ENCODE measurements at regions not wholly inside any gene's neighbourhood (a gene's known extent, or its start where the extent isn't known, plus 50 kb on each side); places are given as distances from the start of the nearest gene placed in this dataset.

DNA sequence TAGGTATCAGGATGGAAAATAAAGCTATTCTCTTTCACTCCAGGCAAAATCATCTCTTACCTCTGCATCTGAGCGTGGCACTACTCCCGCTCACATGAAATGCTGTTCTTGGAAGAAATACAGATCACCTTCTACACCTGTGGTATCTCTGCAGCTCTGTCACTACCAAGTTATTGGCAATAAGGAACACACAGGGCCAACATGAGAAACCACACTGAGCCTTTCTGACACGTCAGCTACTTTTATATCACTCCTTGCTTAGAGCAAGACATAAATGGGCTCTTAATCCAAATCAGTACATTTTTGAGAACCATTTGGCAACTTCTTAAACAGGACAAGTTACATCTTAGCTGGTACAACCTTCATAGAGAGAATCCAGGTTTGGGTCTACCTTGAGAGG is 101.8 kb upstream of the GUCY1A1 start:
- no peak for DNase-seq (ENCODE audit: low read depth)

DNA sequence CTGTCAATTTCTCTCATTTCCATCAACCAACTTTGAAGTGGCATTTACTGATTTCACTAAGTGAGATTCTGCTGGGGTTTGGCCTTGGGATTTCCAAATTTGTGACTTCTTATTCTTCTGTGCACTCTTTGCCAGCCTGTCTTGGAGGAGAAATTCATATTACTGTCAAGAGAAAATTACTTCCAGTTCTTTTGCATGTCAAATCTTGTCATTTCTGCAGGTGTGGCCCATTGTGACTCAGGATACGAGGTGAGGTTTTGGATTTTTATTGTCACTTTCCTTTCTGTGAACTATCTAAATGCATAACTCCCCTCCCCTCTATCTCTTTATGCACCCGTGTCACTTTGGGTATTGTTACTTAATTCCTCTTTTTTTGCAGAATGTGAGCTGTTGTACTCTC is 102.6 kb upstream of the GUCY1A1 start:
- no peak for DNase-seq (ENCODE audit: low read depth)

DNA sequence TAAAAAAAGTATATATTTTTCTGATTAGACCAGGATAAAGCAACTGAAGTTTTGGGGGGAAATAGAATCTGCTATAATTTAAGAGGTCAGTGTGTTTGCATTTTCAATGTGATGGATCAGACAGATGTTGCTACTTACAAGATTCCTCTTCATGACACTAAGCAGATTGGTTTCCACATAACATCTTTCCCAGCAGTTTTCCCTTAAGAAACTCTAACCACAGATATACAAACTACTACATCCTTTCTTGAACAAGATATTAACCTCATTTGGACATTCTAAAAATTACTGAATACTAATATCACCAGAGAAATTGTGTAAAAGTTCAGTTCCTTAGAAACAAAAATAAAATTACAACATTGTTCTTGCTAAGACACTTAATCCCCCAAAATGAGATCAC is 106.7 kb upstream of the GUCY1A1 start:
- no peak for DNase-seq (ENCODE audit: low read depth)

DNA sequence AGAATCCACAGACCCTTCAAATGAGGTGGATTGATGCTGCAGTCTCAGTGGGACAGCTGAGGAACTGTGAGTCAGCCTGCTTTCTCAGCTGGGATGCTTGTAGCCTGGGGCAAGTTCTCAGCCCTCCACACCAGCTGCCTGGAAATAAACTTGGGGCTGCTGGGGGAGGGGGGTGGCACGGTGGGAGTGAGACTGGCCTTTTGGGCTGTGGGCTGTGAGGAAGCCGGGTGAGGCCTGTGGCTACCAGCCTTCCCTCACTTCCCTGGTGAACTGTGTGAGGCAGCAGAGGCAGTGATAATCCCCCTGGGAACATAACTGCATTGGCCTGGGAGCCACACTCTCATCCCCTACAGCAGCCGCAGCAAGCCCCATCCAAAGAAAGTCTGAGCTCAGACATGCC is 114.5 kb upstream of the GUCY1A1 start:
- DNase-seq (ENCODE audit: low read depth) = peak; percentile 72

DNA sequence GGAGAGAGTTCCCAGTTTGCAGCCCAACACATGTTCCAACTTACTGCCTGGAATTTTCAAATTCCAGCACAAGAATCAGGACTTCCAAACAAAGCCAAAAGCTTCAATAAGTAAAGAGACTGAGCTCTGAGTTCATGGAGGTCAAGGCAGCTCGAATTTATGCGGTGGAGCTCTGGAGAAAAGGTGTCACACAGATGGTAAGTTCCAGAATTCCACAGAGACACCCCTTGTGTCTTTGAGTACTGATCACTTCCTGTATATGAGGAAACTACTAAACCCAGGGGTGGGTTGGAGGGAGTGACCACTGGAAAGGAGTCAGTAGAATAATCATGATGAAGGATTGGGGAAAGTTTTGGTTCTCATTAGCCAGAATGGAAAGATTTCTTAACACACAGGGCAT is 118.5 kb upstream of the GUCY1A1 start:
- DNase-seq (ENCODE audit: low read depth) = no peak

DNA sequence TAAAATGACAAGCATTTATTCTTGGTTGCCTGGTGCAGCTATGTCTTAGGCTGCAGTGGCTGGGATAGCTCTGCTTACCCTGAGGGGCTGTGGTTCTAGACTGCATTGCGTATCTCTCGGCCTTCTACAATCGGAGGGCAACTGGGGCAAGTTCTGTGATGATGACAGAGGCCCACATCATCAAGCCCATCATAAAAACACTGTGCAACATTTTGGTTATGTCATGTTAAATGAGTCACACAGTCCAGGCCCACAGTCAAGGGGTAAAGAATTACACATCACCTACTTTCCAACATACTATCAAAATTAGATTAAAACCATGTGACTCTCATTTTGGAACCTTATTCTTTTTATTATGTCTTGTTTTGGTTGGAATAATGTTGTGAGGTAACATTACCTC is 120.2 kb upstream of the GUCY1A1 start:
- peak; percentile 34 for DNase-seq (ENCODE audit: low read depth)

DNA sequence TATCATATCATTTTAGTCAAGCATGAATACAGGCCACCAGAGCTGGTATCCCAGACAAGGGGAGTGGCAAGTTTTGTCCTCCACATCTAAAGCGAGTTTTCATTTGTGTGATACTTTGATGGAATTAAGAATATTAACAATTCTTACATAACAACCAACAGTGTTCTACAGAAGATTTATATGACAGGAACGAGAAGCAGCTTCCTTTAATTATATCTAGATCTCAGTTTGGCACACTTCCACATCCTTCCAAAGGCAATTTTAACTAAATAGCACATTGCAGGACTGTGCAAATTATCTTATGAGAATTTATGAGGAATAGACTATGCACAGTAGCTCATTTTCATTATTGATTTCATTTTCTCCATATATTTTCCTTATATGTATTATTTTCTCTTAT is 121.2 kb upstream of the GUCY1A1 start:
- no peak for DNase-seq (ENCODE audit: low read depth)

DNA sequence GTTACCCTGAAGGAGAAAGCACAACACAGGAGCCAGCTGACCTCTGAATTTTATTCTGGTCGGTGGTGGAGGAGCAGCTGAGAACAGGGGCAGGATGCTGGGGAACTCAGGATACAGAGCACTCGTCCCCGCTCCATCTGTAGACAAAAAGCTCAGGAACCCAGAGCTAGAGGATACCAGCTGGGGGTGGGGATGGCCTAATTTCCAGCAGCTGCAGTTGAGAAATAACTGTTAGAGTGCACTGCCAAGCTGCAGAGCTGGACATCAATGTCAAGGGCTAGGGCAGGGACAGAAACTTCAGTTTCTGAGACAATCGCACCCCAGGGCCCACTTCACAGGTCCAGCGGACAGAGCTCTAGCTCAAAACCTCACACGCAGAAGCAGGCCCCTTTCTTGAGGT is 122.1 kb upstream of the GUCY1A1 start:
- DNase-seq (ENCODE audit: low read depth) = no peak

DNA sequence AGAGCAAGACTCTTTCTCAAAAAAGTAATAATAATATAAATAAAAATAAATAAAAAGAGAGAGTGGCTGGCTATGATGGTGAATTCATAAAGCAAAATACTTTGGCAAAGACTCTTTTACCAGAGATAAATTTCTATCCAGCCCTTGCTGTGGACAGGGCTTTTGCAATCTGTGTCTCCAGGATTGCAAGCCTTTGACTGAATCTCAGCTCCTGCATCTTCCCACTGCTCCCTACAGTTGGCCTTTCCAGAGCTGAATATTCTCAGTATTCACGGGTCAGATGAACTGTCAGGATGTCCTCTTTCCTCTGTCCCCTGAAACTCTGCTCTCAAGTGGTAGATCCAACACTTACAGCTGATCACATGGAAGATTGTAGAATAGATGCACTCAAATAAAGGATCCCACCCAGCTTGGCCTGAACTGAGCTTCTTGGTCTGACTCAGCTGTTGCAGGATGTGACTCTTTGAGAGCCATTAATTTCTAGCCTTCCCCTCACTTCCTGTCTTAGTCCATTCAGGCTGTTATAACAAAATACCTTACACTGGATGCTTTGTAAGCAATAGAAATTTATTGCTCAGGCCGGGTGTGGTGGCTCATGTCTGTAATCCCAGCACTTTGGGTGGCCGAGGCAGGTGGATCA is 123.4 kb upstream of the GUCY1A1 start:
- peak; percentile 96 for DNase-seq (ENCODE audit: low read depth)

DNA sequence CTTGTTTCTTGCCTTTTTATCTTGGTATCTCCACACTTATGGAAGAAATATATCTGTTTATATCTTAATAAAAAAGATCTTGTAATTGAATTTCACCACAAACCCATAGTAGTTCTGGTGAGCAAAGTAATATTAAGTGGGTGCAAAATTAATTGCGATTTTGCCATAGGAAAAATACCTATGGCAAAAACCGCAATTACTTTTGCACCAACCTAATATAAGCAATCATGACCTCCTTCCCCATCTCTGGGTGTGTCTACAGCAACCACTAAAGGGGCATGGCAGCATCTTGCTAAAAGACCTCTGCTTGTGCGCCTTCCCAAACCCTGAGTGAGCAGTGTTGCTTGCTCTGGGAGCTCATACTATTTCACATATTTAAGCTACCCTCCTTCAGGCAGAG is 124.2 kb upstream of the GUCY1A1 start:
- DNase-seq (ENCODE audit: low read depth) = no peak

DNA sequence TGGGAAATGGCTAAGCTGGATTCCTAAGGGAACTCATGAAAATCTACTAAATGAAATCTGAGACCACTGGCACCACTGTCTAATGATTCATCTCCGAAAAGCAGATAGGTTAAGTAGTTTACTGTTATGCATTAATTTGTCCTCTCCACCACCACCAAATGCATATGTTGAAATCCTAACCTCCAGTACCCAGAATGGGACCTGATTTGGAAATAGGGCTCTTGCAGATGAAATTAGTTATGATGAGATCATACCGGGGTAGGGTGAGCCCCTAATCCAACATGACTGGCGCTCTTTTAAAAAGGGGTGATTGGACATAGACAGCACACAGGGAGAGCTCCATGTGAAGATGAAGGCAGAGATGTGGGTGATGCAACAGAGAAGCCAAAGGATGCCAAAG is 124.9 kb upstream of the GUCY1A1 start:
- peak; percentile 23 for DNase-seq (ENCODE audit: low read depth)

DNA sequence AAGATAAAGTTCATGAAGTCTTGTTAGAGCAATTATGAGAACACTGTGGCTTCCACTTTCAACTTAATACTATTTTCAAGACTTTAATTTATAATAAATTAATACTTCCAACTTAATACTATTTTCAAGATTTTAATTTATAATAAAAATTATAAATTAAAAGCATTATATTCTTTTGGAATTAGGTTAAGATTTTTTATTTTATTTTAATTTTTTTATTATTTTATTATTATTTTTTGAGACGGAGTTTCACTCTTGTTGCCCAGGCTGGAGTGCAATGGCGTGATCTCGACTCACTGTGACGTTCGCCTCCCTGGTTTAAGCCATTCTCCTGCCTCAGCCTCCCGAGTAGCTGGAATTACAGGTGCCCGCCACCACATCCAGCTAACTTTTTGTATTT is 126.0 kb upstream of the GUCY1A1 start:
- no peak for DNase-seq (ENCODE audit: low read depth)

DNA sequence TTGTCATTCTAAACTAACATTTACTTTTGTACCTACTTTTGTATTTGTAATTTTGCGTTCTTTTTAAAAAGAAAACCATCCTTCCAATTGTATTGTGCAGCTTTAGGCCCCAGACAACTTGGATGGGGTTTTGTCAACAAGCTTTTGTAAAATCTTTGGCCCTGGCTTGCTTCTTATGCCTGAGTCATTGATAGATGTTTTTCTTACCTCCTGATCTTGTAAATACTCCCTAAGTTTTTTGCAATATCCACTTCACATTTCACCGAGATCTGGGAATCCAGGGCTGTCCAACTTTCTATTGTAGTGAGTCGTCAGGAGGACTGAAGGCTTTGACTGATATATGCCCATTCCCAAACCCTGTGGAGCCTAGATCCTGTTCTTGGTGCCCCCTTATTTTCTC is 126.9 kb upstream of the GUCY1A1 start:
- no peak for DNase-seq (ENCODE audit: low read depth)

DNA sequence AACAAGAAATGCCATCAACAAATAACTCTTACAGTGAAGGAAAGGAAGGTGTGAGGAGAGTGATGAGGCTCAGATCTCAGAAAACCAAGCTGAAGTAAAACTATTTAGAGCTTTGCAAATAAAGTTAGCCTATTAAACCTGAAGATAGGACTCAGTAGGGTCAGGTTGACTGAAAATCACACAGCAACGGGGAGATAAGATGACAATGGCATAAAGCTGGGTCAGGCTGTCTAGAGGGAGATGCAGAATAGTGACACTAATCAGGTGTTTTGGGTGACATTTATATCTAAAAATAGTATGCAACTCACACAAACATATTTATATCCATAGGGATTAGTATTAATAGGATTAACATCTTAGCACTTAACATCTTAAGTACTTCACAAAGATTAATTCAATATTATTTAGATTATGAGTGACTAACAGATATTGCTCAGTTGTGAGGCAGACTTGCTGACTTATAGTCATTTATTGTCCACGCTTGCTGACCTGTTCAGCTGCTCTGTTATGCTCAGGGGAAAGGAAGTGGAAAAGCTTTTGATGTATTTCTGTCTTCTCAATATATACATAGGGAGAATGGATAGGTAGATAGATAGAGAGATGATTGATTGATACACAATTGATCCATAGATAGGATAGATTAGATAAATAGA is 130.7 kb upstream of the GUCY1A1 start:
- no peak for DNase-seq (ENCODE audit: low read depth)

DNA sequence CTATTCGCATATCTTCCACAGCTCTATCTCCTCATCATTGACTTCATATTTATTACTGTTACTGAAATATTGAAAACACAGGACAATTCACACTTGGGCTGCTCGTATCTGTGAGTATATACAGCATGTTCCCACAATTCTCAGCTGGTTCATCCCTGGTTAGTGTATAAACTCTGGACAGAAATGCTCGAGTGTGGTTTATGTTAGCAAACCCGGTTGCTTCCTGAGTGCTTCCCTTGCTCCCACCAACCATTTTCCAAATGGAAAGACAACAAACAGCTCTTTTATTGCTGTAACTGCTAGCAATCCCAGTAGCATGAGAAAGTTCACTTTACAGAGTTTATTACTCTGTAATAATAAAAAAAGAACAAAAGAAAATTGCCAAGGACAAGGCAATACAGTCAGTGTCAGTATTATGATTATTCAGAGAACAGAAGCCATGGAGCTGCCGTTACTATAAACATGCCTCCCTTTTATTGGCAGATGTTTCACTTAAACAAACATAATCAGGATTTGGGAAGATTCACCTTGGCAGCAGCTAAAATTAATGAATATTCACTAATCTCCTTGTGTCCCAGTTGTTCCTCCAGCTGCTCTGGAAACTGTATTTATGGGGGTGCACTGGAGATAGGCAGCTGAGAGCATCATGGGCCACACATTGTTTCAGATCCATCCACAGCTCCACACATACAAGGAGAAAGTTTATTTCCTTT is 134.1 kb upstream of the GUCY1A1 start:
- DNase-seq (ENCODE audit: low read depth) = no peak

DNA sequence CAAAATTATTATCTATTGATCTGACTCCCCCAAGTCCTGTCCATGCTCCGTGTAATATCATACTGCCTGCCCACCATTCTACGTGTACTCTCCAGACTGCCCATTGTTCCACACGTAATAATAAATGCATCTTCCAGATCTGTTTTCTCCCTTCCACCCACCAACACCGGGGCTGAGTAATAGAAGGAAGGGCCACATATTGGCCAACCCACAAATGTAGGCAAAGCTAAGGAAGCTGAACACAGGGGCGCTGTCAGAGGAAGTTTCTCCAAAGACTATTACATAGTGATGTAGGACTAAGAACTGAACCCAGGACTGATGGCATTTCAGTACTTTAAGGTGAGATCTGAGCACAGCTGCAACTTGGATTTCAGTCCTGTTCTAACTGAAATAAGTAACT is 135.8 kb upstream of the GUCY1A1 start:
- DNase-seq (ENCODE audit: low read depth) = no peak

DNA sequence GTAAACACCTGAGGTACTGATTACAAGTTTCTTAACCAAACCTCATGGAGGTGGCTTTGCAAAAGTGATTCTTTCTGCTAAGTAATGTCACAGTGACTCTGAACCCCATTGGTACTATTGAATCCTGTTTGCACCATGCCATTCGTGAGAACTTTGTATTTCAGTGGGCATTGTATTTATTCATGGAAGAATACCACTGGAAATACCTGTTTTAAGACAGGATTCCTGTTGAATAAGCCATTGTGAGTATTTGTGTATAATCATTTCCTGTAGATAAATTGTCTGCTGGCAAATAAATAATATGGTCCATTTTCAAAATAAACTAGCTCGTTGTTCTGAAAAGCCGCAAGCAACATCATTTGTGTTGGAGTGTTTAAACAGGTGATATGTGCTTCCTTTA is 136.4 kb upstream of the GUCY1A1 start:
- DNase-seq (ENCODE audit: low read depth) = no peak

DNA sequence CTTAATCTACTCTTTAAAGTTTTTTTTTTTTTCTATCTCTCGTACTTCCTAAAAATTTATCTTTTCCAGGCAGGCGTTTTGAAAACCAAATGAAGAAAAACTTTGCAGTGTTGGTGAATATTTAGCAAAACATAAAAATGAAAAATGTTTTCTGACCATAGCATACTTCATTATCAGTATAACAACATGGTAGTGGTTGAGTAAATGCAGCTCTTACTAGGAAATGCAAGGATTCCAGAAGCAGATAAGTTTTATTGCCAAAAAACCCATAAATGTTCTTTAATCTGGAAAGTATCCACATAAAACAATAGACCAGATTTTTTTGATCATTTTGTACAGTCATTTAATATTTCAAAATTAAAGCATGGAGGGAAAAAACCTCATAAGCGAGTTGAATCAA is 136.9 kb upstream of the GUCY1A1 start:
- no peak for DNase-seq (ENCODE audit: low read depth)

DNA sequence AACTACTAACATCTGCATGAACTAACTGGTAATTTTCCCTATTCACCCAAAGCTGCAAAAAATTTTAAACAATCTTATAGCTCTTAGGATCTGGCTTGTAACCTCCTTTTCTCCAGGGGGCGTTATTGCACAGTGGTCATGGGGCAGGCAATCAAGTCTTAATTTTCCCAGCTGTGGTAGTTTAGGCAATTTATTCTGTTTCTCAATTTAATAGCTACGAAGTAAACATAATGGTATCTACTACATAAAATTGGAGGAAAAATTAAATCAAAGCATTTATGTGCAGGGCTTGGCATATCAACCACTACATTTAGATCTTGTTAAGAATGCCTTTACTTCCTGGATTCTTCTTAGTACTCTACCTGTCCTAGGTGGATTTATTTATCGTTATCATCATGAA is 137.4 kb upstream of the GUCY1A1 start:
- DNase-seq (ENCODE audit: low read depth) = no peak

DNA sequence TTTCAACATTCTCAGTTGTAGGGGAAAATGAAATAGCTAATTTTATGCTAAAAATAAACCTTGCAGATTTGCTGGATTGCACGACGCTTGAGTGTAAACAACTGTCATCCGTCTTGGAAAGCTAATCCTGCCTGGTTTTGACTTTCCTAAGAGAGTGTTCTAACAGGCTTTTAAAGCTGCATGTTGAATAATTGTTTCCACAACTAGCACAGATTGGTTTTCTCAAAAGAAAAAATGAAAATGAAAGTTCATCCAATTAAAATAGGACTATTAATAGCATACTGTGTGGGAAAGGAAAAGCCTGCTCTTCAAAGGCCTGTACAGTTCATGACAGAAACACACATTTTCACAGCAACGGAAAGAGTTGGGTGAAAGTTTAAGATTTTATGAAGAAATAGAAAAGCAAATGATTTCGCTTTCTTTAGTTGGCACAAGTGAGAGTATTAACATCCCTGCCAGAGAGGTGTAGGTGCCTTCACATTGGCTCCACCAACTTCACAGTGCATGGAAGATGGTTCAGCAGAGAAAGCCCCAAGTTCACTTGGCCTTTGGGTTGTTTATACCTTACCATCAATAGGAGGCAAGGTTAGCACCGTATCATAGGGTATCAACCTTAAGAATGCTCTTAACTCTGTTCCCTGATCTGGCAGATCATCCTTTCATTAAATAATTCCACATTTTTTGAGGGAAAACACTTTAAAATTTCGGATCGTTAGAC is 140.0 kb upstream of the GUCY1A1 start:
- DNase-seq (ENCODE audit: low read depth) = no peak

DNA sequence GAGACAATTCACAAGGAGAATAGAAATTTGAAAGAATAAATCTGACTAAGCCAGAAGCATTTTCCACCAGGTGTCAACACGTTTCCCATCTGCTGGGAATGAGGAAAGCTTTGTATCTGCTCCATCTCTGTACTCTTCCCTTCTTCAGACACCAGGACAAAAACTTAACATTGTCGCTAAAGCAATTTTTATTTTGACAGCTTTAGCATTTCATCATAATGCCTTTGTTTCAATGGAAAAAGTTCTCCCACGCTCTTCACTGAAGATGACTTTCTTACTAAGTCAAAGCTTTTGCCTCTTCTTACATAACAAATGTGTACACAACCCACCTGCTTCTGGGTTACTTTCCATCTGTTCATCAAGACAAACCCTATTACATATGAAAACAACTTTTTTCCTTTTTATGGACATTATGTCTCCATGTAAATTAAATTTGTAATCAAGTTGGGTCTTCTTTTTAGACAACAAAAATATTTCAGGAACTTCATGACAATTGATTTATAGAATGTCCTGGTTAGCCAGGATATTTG is 141.7 kb upstream of the GUCY1A1 start:
- DNase-seq (ENCODE audit: low read depth) = no peak

DNA sequence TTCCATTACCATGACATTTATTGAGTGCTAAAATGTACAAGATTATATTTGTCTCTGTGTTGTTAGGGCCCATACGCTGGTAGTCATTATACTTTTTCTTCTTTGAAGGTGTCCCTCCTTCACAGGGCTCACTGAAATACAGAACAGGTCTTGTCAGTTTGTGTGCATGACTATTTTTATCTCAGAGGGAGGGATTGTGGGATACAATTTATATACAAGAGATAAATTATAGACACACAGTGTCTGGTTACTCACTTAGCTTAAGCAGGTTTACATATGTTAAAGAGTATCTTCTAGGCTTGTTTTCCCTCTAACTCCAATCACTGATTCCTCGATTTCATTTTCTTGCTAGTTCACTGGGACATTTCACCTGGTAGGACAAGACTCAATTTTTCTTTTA is 143.3 kb upstream of the GUCY1A1 start:
- DNase-seq (ENCODE audit: low read depth) = no peak

All from HT1080 (cell line).